ENCODE measurements at regions not wholly inside any gene's neighbourhood (a gene's known extent, or its start where the extent isn't known, plus 50 kb on each side); places are given as distances from the start of the nearest gene placed in this dataset.

- TF ChIP-seq EZH2 (IDR thresholded peaks at IDR 0.05): no peak
- no peak for TF ChIP-seq POLR2AphosphoS5 (IDR thresholded peaks at IDR 0.05; ENCODE audit: borderline replicate concordance, low read depth, low read length)
- no peak for TF ChIP-seq FOXP2 (optimal IDR thresholded peaks at IDR 0.05; ENCODE audit: control extremely low read depth, extremely low read length, insufficient read depth)
Measured at GRCh38 chr1:199089393-199090122, 450.7 kb downstream of the PTPRC start.

All from SK-N-MC (cell line).